ENCODE measurements at regions not wholly inside any gene's neighbourhood (a gene's known extent, or its start where the extent isn't known, plus 50 kb on each side); places are given as distances from the start of the nearest gene placed in this dataset.
A peak's percentile ranks its signal among the peaks of the same experiment; 100 is the strongest.

DNA sequence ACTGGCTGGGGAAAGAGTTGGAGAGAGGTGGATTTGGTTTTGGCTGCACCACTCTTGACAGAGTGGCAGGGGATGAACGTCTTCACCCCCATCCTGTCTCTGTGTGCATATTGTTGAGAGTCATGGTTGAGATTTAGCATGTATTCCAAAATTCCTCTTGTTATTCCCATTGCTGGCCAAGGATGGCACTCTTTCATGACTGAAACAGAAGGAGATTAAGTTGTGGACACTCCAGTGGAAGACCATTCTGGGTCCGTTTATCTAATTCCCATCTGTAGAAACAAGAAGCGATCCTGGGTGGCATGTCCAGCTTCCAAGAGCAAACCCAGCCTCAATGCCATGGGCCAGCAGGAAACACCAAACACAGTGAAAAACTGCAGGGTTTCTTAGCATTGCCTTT is 469.0 kb upstream of the IGFBP3 start:
- no peak for DNase-seq

DNA sequence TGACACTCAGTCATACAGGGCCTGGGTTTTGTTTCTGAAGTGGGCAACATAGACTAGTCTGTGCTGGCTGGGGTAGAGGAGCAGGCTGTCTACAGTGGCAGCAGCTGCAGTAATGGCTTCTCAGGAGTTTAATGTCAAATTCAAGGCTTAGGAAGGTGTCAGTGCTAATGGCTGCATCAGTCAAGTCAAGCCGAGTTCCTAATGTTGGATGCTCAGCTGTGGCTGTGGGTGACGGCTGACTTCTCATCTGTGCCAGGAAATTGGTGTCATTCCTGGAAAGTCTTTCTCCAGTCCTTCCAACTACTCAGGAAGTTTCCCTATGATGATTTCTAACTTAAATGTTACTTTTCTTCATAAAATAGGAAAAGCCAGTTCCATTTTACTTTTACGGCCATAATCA is 468.1 kb upstream of the IGFBP3 start:
- no peak for DNase-seq

GRCh38 chr7:46387646-46388045 is 466.6 kb upstream of the IGFBP3 start:
- no peak for DNase-seq

- DNase-seq, result no peak
Measured at GRCh38 chr7:46386428-46387399, 465.6 kb upstream of the IGFBP3 start.

- no peak for DNase-seq
Measured at GRCh38 chr7:46385662-46386309, 464.7 kb upstream of the IGFBP3 start.

DNA sequence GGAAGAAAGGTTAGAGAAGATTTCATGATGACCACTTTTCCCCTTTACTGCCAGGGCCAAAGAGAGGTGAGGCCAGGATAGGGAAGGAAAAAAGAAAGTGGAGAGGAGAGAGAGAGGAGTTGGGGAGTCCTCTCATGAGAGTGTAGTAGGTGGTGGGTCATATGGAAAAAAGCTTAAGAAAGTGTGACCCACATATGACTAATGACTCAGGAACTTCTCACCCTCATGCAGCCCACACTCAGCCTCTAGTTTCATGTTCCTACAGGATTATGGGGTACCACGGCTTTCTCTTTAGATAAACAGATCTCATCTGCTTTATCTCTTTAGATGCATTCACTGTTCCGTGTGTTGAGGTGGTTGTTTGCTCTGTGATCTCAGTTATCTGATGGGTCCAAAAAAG is 462.5 kb upstream of the IGFBP3 start:
- DNase-seq, result no peak

DNA sequence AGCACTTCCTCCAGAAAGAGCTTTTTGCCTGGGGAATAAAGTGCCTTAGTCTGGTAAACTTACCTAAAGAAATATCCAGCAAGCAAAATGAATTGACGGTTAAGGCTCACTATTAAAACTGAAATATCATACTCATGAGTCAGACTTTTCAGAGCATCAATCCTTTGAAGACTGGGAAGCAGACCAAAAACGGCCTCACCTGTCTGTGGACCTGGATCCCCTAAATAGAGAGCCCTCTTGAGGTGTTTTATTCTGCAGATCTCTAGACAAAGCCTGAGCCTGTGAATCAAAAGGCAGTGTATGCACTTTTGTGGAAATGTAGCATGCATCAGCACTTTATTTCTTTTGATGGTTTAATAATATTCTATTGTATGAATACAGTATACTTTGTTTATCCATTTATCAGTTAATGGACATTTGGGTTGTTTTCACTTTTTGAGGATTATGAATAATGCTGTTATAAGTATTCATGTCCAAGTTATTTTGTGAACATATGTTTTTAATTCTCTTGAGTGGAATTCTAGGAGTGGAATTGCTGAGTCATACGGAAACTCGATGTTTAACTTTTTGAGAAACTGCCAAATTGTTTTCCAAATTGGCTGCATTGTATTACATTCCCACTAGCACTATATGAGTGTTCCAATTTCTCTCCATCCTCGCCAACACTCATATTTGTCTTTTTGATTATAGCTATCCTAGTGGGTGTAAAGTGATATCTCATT is 449.0 kb upstream of the IGFBP3 start:
- no peak for DNase-seq

GRCh38 chr7:46368871-46369270 is 447.8 kb upstream of the IGFBP3 start:
- no peak for DNase-seq

- no peak for DNase-seq
Measured at GRCh38 chr7:46366526-46366925, 445.5 kb upstream of the IGFBP3 start.

DNA sequence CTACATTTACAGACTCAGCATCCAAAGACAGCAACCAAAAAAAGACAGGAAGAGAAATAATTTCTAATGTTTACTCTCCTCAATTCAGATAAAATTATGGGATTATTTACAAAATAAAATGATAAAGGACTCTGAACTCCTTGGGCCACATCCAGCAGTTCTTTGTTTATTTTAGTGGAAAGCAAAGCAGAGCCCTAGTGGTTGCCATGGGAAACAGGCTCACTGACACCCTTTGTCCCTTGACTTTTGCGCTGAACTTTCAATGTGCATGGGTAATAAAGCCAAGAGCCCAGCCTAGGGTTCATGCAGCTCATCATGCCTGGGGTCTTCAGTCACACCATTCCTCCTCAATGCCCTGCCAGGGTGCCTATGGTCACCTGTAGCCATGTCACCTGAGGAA is 442.6 kb upstream of the IGFBP3 start:
- no peak for DNase-seq

DNA sequence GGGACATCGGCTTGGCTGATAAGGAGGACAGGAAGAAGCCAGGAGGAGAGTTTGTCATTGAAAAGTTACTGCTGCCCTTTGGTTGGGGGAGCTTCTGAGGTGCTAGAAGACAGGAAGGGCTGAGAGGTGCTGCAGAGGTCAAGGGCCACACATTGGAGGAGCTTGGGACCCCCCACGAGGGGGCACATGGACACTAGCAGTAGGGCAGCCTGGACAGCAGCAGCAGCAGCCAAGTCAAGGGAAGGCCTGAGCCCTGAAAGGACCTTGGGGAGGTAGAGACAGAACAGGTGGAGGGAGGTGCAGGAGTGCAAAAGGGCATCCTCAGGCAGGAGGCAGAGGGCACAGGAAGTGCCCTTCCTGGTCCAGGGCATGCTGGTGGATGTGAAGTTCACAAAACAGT is 439.7 kb upstream of the IGFBP3 start:
- DNase-seq, result no peak

GRCh38 chr7:46360296-46360695 is 439.2 kb upstream of the IGFBP3 start:
- DNase-seq, result no peak

GRCh38 chr7:46357851-46358250 is 436.8 kb upstream of the IGFBP3 start:
- no peak for DNase-seq

- DNase-seq, result no peak
Measured at GRCh38 chr7:46357290-46357689, 436.2 kb upstream of the IGFBP3 start.

GRCh38 chr7:46356371-46356770 is 435.3 kb upstream of the IGFBP3 start:
- no peak for DNase-seq

DNA sequence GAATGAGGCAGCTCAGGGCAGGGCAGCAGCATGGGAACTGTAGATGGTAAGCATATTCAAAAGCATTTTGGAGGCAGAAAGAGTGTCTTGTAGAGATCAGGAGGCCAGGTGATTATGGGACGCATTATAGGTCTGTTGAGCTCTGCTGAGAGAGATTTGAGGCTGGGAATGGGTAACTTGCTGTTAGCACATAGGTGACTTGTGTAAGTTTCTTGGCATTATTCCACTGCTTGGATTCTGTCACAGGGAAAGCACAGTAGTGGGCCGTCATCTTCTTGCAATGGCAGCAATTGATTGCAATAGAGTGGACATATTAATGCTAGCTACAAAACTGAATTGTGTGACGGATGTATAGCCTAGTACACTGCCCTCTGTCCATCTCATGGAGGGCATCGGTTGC is 434.3 kb upstream of the IGFBP3 start:
- no peak for DNase-seq

DNA sequence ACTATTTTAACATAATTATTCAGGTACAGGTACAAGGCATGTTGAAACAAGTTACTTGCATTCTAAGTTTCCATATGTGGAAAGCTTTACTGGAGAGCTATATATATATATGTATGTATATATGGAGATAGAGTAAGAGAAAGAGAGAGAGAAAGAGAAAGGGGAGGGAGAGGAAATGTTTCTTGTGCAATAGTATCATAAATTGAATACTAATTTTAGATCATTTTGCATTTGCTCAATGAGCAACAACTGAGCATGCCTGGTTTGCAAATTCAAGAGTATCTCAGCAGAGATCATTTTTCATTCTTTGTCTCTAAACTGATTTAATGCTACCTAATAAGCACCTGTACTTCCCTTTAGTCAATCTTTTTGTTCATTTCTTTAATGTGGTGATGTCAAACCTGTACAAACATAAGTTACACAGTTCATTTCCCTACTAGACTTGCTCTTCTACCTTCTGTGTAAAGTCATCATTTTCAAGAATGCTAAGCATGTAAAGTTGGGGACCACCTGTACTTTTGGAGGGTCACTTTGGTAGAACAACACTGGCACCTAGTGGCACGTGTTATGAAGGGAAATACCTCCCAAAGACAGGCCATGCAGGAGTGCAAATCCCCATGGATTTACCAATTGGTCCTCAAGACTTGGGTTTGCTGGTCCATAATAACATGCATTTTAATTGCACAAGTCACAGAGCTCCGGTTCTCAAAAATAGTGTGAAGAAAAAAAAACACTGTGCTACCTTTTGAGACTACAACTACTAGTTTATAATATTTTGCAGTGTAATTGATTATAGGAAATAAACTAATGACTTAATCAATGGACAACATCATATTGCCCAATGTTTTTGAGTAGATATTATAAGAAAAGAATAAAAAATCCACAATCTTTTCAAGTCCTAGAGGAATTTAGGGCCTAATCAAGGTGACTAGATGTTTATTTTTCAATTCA is 431.2 kb upstream of the IGFBP3 start:
- peak in 1 of 2 donors; percentile 8 for DNase-seq

- no peak for DNase-seq
Measured at GRCh38 chr7:46349490-46349889, 428.4 kb upstream of the IGFBP3 start.

GRCh38 chr7:46344533-46344932 is 423.5 kb upstream of the IGFBP3 start:
- no peak for DNase-seq

GRCh38 chr7:46343802-46344201 is 422.7 kb upstream of the IGFBP3 start:
- no peak for DNase-seq

GRCh38 chr7:46322937-46323336 is 401.9 kb upstream of the IGFBP3 start:
- no peak for DNase-seq

DNA sequence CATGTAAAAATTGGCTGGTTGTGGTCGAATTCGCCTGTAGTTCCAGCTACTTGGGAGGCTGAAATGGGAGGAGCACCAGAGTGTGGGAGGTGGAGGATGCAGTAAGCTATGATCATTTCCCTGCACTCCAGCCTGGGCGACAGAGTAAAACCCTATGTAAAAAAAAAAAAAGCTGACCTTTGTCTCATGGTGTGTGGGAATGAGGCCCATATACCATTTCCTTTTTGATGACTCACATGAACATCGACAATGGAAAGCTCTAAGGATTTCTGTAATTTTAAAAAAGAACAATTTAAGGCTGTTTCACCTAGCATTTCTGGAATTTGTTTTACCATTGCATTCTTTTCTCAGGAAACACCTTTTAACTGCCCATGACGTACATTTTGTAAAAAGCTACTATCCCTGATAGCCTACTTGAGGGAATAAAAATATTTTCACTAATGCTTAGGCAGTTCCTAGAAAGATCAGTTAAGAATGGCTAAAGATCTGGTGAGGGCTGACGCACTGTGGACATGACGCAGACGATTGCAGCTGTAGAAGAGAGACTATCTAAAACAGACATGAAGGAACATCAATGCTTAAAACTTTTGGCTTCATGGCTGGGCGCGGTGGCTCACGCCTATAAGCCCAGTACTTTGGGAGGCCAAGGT is 400.6 kb upstream of the IGFBP3 start:
- DNase-seq, result no peak
